MM.1S (cell line): ENCODE measurements at regions not wholly inside any gene's neighbourhood (a gene's known extent, or its start where the extent isn't known, plus 50 kb on each side); places are given as distances from the start of the nearest gene placed in this dataset.

Source experiments
- DNase-seq: peaks from one replicate; pipeline ENCODE4 v3.0.0-alpha.2; 2015
- H2AFZ ChIP-seq: fragments of 300-600 bp; sonication (generic); 2 replicates; pipeline ENCODE4 v1.6.0; 2016; ENCODE audit warnings: antibody characterized with exemption, low read length
- H3F3A ChIP-seq: fragments of 300-600 bp; sonication (generic); 2 replicates; pipeline ENCODE4 v1.6.1; 2016; ENCODE audit warnings: mild to moderate bottlenecking, antibody characterized with exemption, low read length, moderate library complexity, mixed read lengths; ENCODE audit not compliant: insufficient read depth
- H3K27ac ChIP-seq: fragments of 300-600 bp; sonication (generic); 2 replicates; pipeline ENCODE4 v1.5.1; 2016; ENCODE audit warnings: mild to moderate bottlenecking, low read length
- H3K27me3 ChIP-seq: fragments of 300-600 bp; sonication (generic); replicated peaks from 2 replicates; pipeline ENCODE4 v1.6.0; 2016; ENCODE audit warnings: low read length; ENCODE audit not compliant: insufficient read depth
- H3K36me3 ChIP-seq: fragments of 300-600 bp; sonication (generic); replicated peaks from 2 replicates; pipeline ENCODE4 v1.6.1; 2016; ENCODE audit warnings: mild to moderate bottlenecking, low read length, mixed read lengths; ENCODE audit not compliant: insufficient read depth
- H3K4me1 ChIP-seq: fragments of 300-600 bp; sonication (generic); 2 replicates; pipeline ENCODE4 v1.6.1; 2016; ENCODE audit warnings: low read length, mixed read lengths
- H3K4me2 ChIP-seq: fragments of 300-600 bp; sonication (generic); 2 replicates; pipeline ENCODE4 v1.6.0; 2016; ENCODE audit warnings: low read depth, low read length
- H3K4me3 ChIP-seq: fragments of 300-600 bp; sonication (generic); 2 replicates; pipeline ENCODE4 v1.5.1; 2016; ENCODE audit warnings: low read length, mixed read lengths
- H3K79me2 ChIP-seq: fragments of 300-600 bp; sonication (generic); 2 replicates; pipeline ENCODE4 v1.6.1; 2016; ENCODE audit warnings: mixed run types, low read length, mixed read lengths
- H3K9ac ChIP-seq: fragments of 300-600 bp; sonication (generic); 2 replicates; pipeline ENCODE4 v1.6.1; 2016; ENCODE audit warnings: low read length, mixed read lengths
- H3K9me2 ChIP-seq: fragments of 300-600 bp; sonication (generic); replicated peaks from 2 replicates; pipeline ENCODE4 v1.6.1; 2016; ENCODE audit warnings: mild to moderate bottlenecking, low read length, mixed read lengths; ENCODE audit not compliant: insufficient read depth
- H3K9me3 ChIP-seq: fragments of 300-600 bp; sonication (generic); replicated peaks from 2 replicates; pipeline ENCODE4 v1.6.1; 2016; ENCODE audit warnings: mild to moderate bottlenecking, low read length, mixed read lengths; ENCODE audit not compliant: insufficient read depth
- H4K20me1 ChIP-seq: fragments of 300-600 bp; sonication (generic); 2 replicates; pipeline ENCODE4 v1.6.1; 2016; ENCODE audit warnings: mild to moderate bottlenecking, low read length, moderate library complexity, mixed read lengths; ENCODE audit not compliant: insufficient read depth
- CTCF ChIP-seq: fragments of 300-600 bp; sonication (generic); IDR thresholded peaks from 2 replicates; pipeline ENCODE4 v1.5.1; 2016; ENCODE audit warnings: antibody characterized with exemption, low read length, mixed read lengths
- EZH2 ChIP-seq: fragments of 300-600 bp; sonication (generic); optimal IDR thresholded peaks from 2 replicates; pipeline ENCODE3; 2017; ENCODE audit warnings: low read depth, mild to moderate bottlenecking, antibody characterized with exemption, low read length, mixed read lengths
- EZH2phosphoT487 ChIP-seq: fragments of 300-600 bp; sonication (generic); IDR thresholded peaks from 2 replicates; pipeline ENCODE4 v1.6.1; 2018; ENCODE audit warnings: antibody characterized with exemption, low read length

GRCh38 chr20:20869161-20869775 is 156.8 kb upstream of the RALGAPA2 start:
- Histone ChIP-seq H3K79me2 (no peaks in the 10 kb centered on the region), H3F3A (no peaks in the 10 kb centered on the region), H2AFZ (no peak overlapping the region), H3K9ac (no peak overlapping the region), H3K4me1 (no peaks in the 10 kb centered on the region), H3K9me3 (no peaks in the 10 kb centered on the region), H3K27me3 (no peaks in the 10 kb centered on the region), H4K20me1 (no peaks in the 10 kb centered on the region), H3K27ac (no peak overlapping the region), H3K4me3 (no peak overlapping the region), H3K36me3 (no peaks in the 10 kb centered on the region), H3K9me2 (no peaks in the 10 kb centered on the region), H3K4me2 (no peak overlapping the region)
- no peak for TF ChIP-seq EZH2
- no peak for TF ChIP-seq CTCF
- no peak for TF ChIP-seq EZH2phosphoT487
- DNase-seq, result no peak

GRCh38 chr20:20864351-20865096 is 152.1 kb upstream of the RALGAPA2 start:
- Histone ChIP-seq H3K27me3 (no peaks in the 10 kb centered on the region), H3K36me3 (no peaks in the 10 kb centered on the region), H3F3A (no peaks in the 10 kb centered on the region), H3K9me2 (no peaks in the 10 kb centered on the region), H3K4me2 (no peak overlapping the region), H3K4me3 (no peak overlapping the region), H3K79me2 (no peaks in the 10 kb centered on the region), H3K9ac (no peak overlapping the region), H2AFZ (no peak overlapping the region), H3K27ac (no peak overlapping the region), H3K4me1 (no peaks in the 10 kb centered on the region), H4K20me1 (no peaks in the 10 kb centered on the region), H3K9me3 (no peaks in the 10 kb centered on the region)
- TF ChIP-seq CTCF, result no peak
- TF ChIP-seq EZH2, result no peak
- TF ChIP-seq EZH2phosphoT487, result no peak
- DNase-seq, result no peak

- no peak for TF ChIP-seq EZH2
- TF ChIP-seq CTCF, result peak; percentile 98
- Histone ChIP-seq H3K27ac (no peak overlapping the region), H3K4me2 (no peak overlapping the region), H3K9me2 (no peaks in the 10 kb centered on the region), H3F3A (no peaks in the 10 kb centered on the region), H3K27me3 (no peaks in the 10 kb centered on the region), H3K36me3 (no peaks in the 10 kb centered on the region), H3K9me3 (no peaks in the 10 kb centered on the region), H3K4me1 (no peaks in the 10 kb centered on the region), H2AFZ (no peak overlapping the region), H3K79me2 (no peaks in the 10 kb centered on the region), H3K9ac (no peak overlapping the region), H3K4me3 (no peak overlapping the region), H4K20me1 (no peaks in the 10 kb centered on the region)
- peak; percentile 84 for DNase-seq
Observed at GRCh38 chr20:20860078-20860806, 147.8 kb upstream of the RALGAPA2 start.
